K562 (cell line): ENCODE measurements at regions not wholly inside any gene's neighbourhood (a gene's known extent, or its start where the extent isn't known, plus 50 kb on each side); places are given as distances from the start of the nearest gene placed in this dataset.

Source experiments
- ATAC-seq: fragments of 200-7000 bp; cut with Tn5 transposase; 3 replicates; pipeline ENCODE4 v1.9.1; 2020; ENCODE audit warnings: moderate library complexity
- BruUV-seq: library from RNA; stranded (reverse); fragments of 400-500 nt; replicated peaks from 2 replicates; lab custom pipeline; 2021; lab: Mats Ljungman, UMichigan
- CTCF ChIA-PET: fragments of 300-600 bp; formaldehyde crosslinking; extraction: SDS; loops from one replicate; lab custom pipeline; 2021; ENCODE audit warnings: low intra/inter-chr PET ratio; lab: Yijun Ruan, JAX
- POLR2A ChIA-PET: fragments of 300-600, 350-650 bp; sonication (Branson Sonifier 250); formaldehyde crosslinking; extraction: SDS; loops from one replicate; lab custom pipeline; 2021; ENCODE audit warnings: antibody characterized with exemption, inconsistent platforms; lab: Yijun Ruan, JAX
- DNase-seq, 4 experiments: peaks; one replicate each; pipeline versions ENCODE4 v3.0.0 to v3.0.0-alpha.2; 2011 to 2018; ENCODE audit warnings: low spot score in 3 of 4, mixed read lengths in 3 of 4; ENCODE audit errors: extremely low read depth in 1 of 4
- FAIRE-seq: peaks from 2 replicates; lab custom pipeline; 2011; peaks lifted over from hg19 to GRCh38; lab: Jason Lieb, UNC
- H2AFZ ChIP-seq: 2 replicates; pipeline ENCODE4 v1.6.0; 2011; ENCODE audit warnings: low read depth, low read length, control low read depth, inconsistent platforms
- H3K27ac ChIP-seq: fragments of 200-600 bp; 3 replicates; pipeline ENCODE4 v1.8.0; 2011; ENCODE audit warnings: low read depth, mild to moderate bottlenecking, control low read depth, inconsistent platforms, low read length, moderate library complexity, mixed read lengths; ENCODE audit errors: extremely low read depth
- H3K27me3 ChIP-seq, 2 experiments: fragments of 300-600 bp in 1 of 2; 2 replicates in 1 of 2; 3 replicates in 1 of 2; pipeline versions ENCODE4 v1.6.0 to v1.8.0; 2011; ENCODE audit warnings: inconsistent platforms in 2 of 2, low read length in 2 of 2, mild to moderate bottlenecking in 1 of 2, mixed read lengths in 1 of 2, moderate library complexity in 1 of 2; ENCODE audit not compliant: control insufficient read depth in 2 of 2, insufficient read depth in 2 of 2
- H3K36me3 ChIP-seq: fragments of 300-600 bp; 3 replicates; pipeline ENCODE4 v1.8.0; 2011; ENCODE audit warnings: mild to moderate bottlenecking, low read length, inconsistent platforms; ENCODE audit not compliant: control insufficient read depth, insufficient read depth
- H3K4me1 ChIP-seq, 2 experiments: fragments of 200-600 bp in 1 of 2; replicated peaks in 1 of 2; 2 replicates in 1 of 2; 3 replicates in 1 of 2; pipeline versions ENCODE4 v1.5.1 to v1.8.0; 2011; ENCODE audit warnings: inconsistent platforms in 2 of 2, low read length in 2 of 2, mild to moderate bottlenecking in 1 of 2, mixed read lengths in 1 of 2, moderate library complexity in 1 of 2; ENCODE audit not compliant: control insufficient read depth in 2 of 2, insufficient read depth in 2 of 2
- H3K4me2 ChIP-seq: 2 replicates; pipeline ENCODE4 v1.6.1; 2011; ENCODE audit warnings: low read length, control low read depth, inconsistent platforms, mixed read lengths; ENCODE audit not compliant: insufficient read depth
- H3K4me3 ChIP-seq: fragments of 200-600 bp; sonication (generic), shearing (Covaris generic); 2 replicates; pipeline ENCODE4 v1.5.1; 2016; ENCODE audit warnings: control low read depth, inconsistent platforms
- H3K79me2 ChIP-seq: fragments of 200-600 bp; 3 replicates; pipeline ENCODE4 v1.8.0; 2011; ENCODE audit warnings: low read length, inconsistent platforms; ENCODE audit not compliant: control insufficient read depth, insufficient read depth
- H3K9ac ChIP-seq, 2 experiments: 2 replicates each; pipeline versions ENCODE4 v1.6.0 to v1.6.1; 2011; ENCODE audit warnings: low read depth in 2 of 2, low read length in 2 of 2, control low read depth in 1 of 2, inconsistent platforms in 1 of 2, mild to moderate bottlenecking in 1 of 2, mixed read lengths in 1 of 2; ENCODE audit not compliant: insufficient read depth in 1 of 2
- H3K9me1 ChIP-seq: one replicate; pipeline ENCODE4 v1.6.0; 2011; ENCODE audit warnings: inconsistent platforms, mild to moderate bottlenecking, low read length, moderate library complexity; ENCODE audit not compliant: control insufficient read depth, insufficient read depth
- H3K9me3 ChIP-seq: replicated peaks from 2 replicates; pipeline ENCODE4 v1.5.1; 2011; ENCODE audit warnings: low read depth, low read length, inconsistent platforms; ENCODE audit not compliant: control insufficient read depth, insufficient read depth
- H4K20me1 ChIP-seq: replicated peaks from 2 replicates; pipeline ENCODE4 v1.6.1; 2011; ENCODE audit warnings: low read length, inconsistent platforms, mixed read lengths; ENCODE audit not compliant: control insufficient read depth, insufficient read depth
- MGA ChIP-seq: fragments of 450-650 bp; IDR thresholded peaks from 2 replicates; pipeline ENCODE4 v1.6.1; 2016; ENCODE audit warnings: mild to moderate bottlenecking, moderate library complexity
- RCOR1 ChIP-seq, 2 experiments: IDR thresholded peaks; 2 replicates each; pipeline ENCODE4 v1.6.1; 2012; ENCODE audit warnings: low read depth in 2 of 2, low read length in 2 of 2, borderline replicate concordance in 1 of 2, improper control_type of control experiment in 1 of 2
- SMAD1 ChIP-seq: fragments of 150-350 bp; IDR thresholded peaks from 2 replicates; pipeline ENCODE4 v1.6.1; 2014; ENCODE audit warnings: low read length, low read depth; ENCODE audit not compliant: partially characterized antibody
- SMAD4 ChIP-seq: fragments of 250-450 bp; sonication (Bioruptor Pico); conservative IDR thresholded peaks from 2 replicates; pipeline ENCODE4 v1.8.0; 2021; ENCODE audit warnings: inconsistent platforms, mild to moderate bottlenecking, moderate library complexity
- ZC3H4 ChIP-seq: sonication (generic); formaldehyde crosslinking; IDR thresholded peaks from 2 replicates; pipeline ENCODE4 v1.9.0; 2021; ENCODE audit warnings: missing genetic modification reagents, borderline replicate concordance
- WGBS: fragments of 100-300 bp; shearing (Covaris generic); methylation state at CpG from one replicate; pipeline ENCODE4 v1.1.6; 2016; ENCODE audit warnings: low coverage, mixed read lengths; ENCODE audit not compliant: insufficient coverage; ENCODE audit errors: missing lambda C conversion rate; 5-methylcytosine and 5-hydroxymethylcytosine counted together
- in situ Hi-C: fragments of 300-500 bp; cut with MboI; formaldehyde crosslinking; loops from 4 replicates; pipeline ENCODE4 v1.15.0; 2018; ENCODE audit warnings: inconsistent platforms, mixed read lengths
- intact Hi-C: fragments of 100-400 bp; cut with micrococcal nuclease; formaldehyde crosslinking; loops from 2 replicates; pipeline ENCODE4 v1.14.2; 2022

- ChIA-PET POLR2A (no interaction called here), CTCF (no interaction called here)
- DNase-seq = no peak
- in situ Hi-C loops (no loop called here), intact Hi-C loops (no loop called here)
- no peaks in the 10 kb centered on the region for H4K20me1 ChIP-seq
- no peak overlapping the region for H3K27ac ChIP-seq
- no peaks in the 10 kb centered on the region for H3K79me2 ChIP-seq
- no peak for FAIRE-seq
- H3K9me3 ChIP-seq = no peaks in the 10 kb centered on the region
- H3K4me3 ChIP-seq = no peak overlapping the region
- no peak for ATAC-seq
- H3K9ac ChIP-seq = no peak overlapping the region
- 2% methylated on average over 5 of the region's 5 CpGs for WGBS
- no peaks in the 10 kb centered on the region for H3K27me3 ChIP-seq
- no peaks in the 10 kb centered on the region for H3K9me1 ChIP-seq
- H3K36me3 ChIP-seq = no peaks in the 10 kb centered on the region
- no peaks in the 10 kb centered on the region for H3K4me1 ChIP-seq
- H2AFZ ChIP-seq = no peak overlapping the region
- TF ChIP-seq ZC3H4 (CRISPR knock-in tag) (no peak), SMAD1 (no peak), RCOR1 (IDR thresholded peaks at IDR 0.05; ENCODE audit: borderline replicate concordance in 1 of 2, low read depth in 2 of 2, low read length in 2 of 2) (no peak), MGA (no peak), SMAD4 (CRISPR knock-in tag) (no peak)
- TF ChIP-seq, all 486 proteins: peak for 0
- H3K4me2 ChIP-seq = no peak overlapping the region
- no TSS peak for BruUV-seq
Observed at GRCh38 chr17:12402963-12403622, 262.6 kb upstream of the MYOCD start.
